Kidney capillary endothelial cell (primary cell): ENCODE measurements at regions not wholly inside any gene's neighbourhood (a gene's known extent, or its start where the extent isn't known, plus 50 kb on each side); places are given as distances from the start of the nearest gene placed in this dataset.
A peak's percentile ranks its signal among the peaks of the same experiment; 100 is the strongest.
"Not testable (repeated sequence)": the region's sequence is repeated elsewhere in the genome, so short reads cannot be mapped to it uniquely, and the experiment has no call there.

Experiments
- DNase-seq: peaks from one replicate; pipeline ENCODE4 v3.0.0-alpha.2; 2018; ENCODE audit warnings: low spot score

GRCh38 chr14:25868521-25869314 lies 729.1 kb downstream of the NOVA1 start:
- DNase-seq = no peak

GRCh38 chr14:25861406-25861805 lies 736.4 kb downstream of the NOVA1 start:
- DNase-seq = no peak

GRCh38 chr14:25848601-25849000 lies 749.2 kb downstream of the NOVA1 start:
- DNase-seq = no peak

- DNase-seq = no peak
Measured at GRCh38 chr14:25846246-25846645, 751.6 kb downstream of the NOVA1 start.

- no peak for DNase-seq
Measured at GRCh38 chr14:25843481-25844470, 754.1 kb downstream of the NOVA1 start.

GRCh38 chr14:25841226-25841625 lies 756.6 kb downstream of the NOVA1 start:
- DNase-seq = no peak

GRCh38 chr14:25837551-25837965 lies 760.3 kb downstream of the NOVA1 start:
- no peak for DNase-seq

GRCh38 chr14:25836636-25837035 lies 761.2 kb downstream of the NOVA1 start:
- no peak for DNase-seq

GRCh38 chr14:25833341-25834126 lies 764.3 kb downstream of the NOVA1 start:
- peak; percentile 59 for DNase-seq

- DNase-seq = no peak
Measured at GRCh38 chr14:25832585-25832984, 765.2 kb downstream of the NOVA1 start.

GRCh38 chr14:25828562-25828961 lies 769.3 kb downstream of the NOVA1 start:
- DNase-seq = no peak

- no peak for DNase-seq
Measured at GRCh38 chr14:25826105-25826504, 771.7 kb downstream of the NOVA1 start.

- DNase-seq = no peak
Measured at GRCh38 chr14:25820368-25820767, 770.4 kb upstream of the STXBP6 start.

- not testable (repeated sequence) for DNase-seq
Measured at GRCh38 chr14:25814622-25815021, 764.7 kb upstream of the STXBP6 start.

- no peak for DNase-seq
Measured at GRCh38 chr14:25803386-25804018, 753.6 kb upstream of the STXBP6 start.

GRCh38 chr14:25800841-25801240 lies 750.9 kb upstream of the STXBP6 start:
- DNase-seq = no peak

- no peak for DNase-seq
Measured at GRCh38 chr14:25788252-25788651, 738.3 kb upstream of the STXBP6 start.

GRCh38 chr14:25765909-25766308 lies 716.0 kb upstream of the STXBP6 start:
- DNase-seq = no peak

- DNase-seq = no peak
Measured at GRCh38 chr14:25759920-25760655, 710.1 kb upstream of the STXBP6 start.

GRCh38 chr14:25759256-25759655 lies 709.3 kb upstream of the STXBP6 start:
- no peak for DNase-seq

GRCh38 chr14:25757364-25757763 lies 707.4 kb upstream of the STXBP6 start:
- no peak for DNase-seq
